PFSK-1 (cell line): ENCODE measurements at regions not wholly inside any gene's neighbourhood (a gene's known extent, or its start where the extent isn't known, plus 50 kb on each side); places are given as distances from the start of the nearest gene placed in this dataset.

Experiments
- POLR2AphosphoS5 ChIP-seq: IDR thresholded peaks from 2 replicates; pipeline ENCODE4 v1.6.1; 2012; ENCODE audit warnings: low read depth, mild to moderate bottlenecking, control low read depth, low read length, moderate library complexity
- TF ChIP-seq, protein P1 (sequence below), 2 experiments: IDR thresholded peaks; 2 replicates each; pipeline versions ENCODE4 v1.6.1 to v1.8.0; 2011 to 2012; ENCODE audit warnings: low read depth in 2 of 2, low read length in 2 of 2, control low read depth in 1 of 2, inconsistent platforms in 1 of 2, mild to moderate bottlenecking in 1 of 2, moderate library complexity in 1 of 2; ENCODE audit not compliant: insufficient read depth in 1 of 2

DNA sequence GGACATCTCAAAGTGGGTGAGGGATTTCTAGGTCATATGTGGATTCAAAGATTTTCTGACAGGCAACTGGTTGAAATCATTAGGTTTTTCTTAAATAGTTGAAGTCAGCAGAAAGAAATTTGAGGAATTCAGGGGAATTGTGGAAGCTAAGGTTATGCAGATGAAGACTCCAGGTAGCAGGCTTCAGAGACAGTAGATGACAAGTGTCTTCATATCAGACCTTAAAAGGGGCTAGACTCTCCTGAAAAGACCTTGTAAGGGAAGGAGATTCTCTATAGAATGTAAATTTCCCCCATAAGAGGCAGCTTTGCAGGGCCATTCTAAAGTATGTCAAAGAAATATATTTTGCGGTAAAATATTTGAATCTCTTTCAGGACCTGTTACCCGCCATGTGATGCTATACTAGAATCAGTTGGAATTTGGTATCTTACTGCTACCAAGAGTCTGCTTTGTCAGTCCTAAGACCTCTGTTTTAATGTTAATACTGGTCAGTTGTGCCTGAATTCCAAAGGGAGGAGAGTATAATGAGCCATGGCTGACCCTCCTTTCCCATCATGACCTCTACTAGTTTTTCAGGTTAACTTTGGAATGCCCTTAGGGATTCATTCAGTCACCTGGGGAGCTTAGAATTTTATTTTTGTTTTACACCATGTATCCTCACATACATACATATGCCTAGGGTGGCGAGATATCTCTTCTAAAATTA, 1115.5 kb upstream of the SLC10A2 start:
- TF ChIP-seq, protein P1, sequence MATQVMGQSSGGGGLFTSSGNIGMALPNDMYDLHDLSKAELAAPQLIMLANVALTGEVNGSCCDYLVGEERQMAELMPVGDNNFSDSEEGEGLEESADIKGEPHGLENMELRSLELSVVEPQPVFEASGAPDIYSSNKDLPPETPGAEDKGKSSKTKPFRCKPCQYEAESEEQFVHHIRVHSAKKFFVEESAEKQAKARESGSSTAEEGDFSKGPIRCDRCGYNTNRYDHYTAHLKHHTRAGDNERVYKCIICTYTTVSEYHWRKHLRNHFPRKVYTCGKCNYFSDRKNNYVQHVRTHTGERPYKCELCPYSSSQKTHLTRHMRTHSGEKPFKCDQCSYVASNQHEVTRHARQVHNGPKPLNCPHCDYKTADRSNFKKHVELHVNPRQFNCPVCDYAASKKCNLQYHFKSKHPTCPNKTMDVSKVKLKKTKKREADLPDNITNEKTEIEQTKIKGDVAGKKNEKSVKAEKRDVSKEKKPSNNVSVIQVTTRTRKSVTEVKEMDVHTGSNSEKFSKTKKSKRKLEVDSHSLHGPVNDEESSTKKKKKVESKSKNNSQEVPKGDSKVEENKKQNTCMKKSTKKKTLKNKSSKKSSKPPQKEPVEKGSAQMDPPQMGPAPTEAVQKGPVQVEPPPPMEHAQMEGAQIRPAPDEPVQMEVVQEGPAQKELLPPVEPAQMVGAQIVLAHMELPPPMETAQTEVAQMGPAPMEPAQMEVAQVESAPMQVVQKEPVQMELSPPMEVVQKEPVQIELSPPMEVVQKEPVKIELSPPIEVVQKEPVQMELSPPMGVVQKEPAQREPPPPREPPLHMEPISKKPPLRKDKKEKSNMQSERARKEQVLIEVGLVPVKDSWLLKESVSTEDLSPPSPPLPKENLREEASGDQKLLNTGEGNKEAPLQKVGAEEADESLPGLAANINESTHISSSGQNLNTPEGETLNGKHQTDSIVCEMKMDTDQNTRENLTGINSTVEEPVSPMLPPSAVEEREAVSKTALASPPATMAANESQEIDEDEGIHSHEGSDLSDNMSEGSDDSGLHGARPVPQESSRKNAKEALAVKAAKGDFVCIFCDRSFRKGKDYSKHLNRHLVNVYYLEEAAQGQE (IDR thresholded peaks at IDR 0.05; ENCODE audit: insufficient read depth in 1 of 2, low read depth in 2 of 2, low read length in 2 of 2) = no peak
- no peak for TF ChIP-seq POLR2AphosphoS5
